H1 (cell line): ENCODE measurements at regions not wholly inside any gene's neighbourhood (a gene's known extent, or its start where the extent isn't known, plus 50 kb on each side); places are given as distances from the start of the nearest gene placed in this dataset.

ENCODE experiments used
- CTCF ChIA-PET: fragments of 300-600 bp; sonication (Branson Sonifier 250); formaldehyde crosslinking; loops from one replicate; lab custom pipeline; 2021; ENCODE audit not compliant: partially characterized antibody; lab: Charles Lee
- POLR2A ChIA-PET: fragments of 300-600 bp; sonication (Branson Sonifier 250); formaldehyde crosslinking; loops from one replicate; lab custom pipeline; 2021; ENCODE audit warnings: inconsistent platforms; ENCODE audit not compliant: partially characterized antibody; lab: Charles Lee
- DNase-seq, 2 experiments: peaks; one replicate each; pipeline versions ENCODE4 v3.0.0 to v3.0.0-alpha.2; 2010 to 2022; ENCODE audit warnings: low spot score in 2 of 2, low read depth in 1 of 2, mixed read lengths in 1 of 2
- FAIRE-seq: peaks from 2 replicates; lab custom pipeline; 2011; peaks lifted over from hg19 to GRCh38; lab: Jason Lieb, UNC
- H2AFZ ChIP-seq: 2 replicates; pipeline ENCODE4 v1.8.1; 2012; ENCODE audit warnings: low read length, inconsistent platforms
- H2AK5ac ChIP-seq: 2 replicates; pipeline ENCODE4 v1.6.1; 2013; ENCODE audit warnings: low read depth, low read length
- H2BK120ac ChIP-seq: replicated peaks from 2 replicates; pipeline ENCODE3; 2013; ENCODE audit warnings: low read depth, low read length, inconsistent platforms
- H2BK12ac ChIP-seq: 2 replicates; pipeline ENCODE4 v1.6.1; 2013; ENCODE audit warnings: low read depth, low read length
- H2BK15ac ChIP-seq: 2 replicates; pipeline ENCODE4 v1.6.1; 2013; ENCODE audit warnings: low read length
- H2BK20ac ChIP-seq: 2 replicates; pipeline ENCODE4 v1.6.1; 2013; ENCODE audit warnings: low read length
- H2BK5ac ChIP-seq: 2 replicates; pipeline ENCODE4 v1.6.1; 2013; ENCODE audit warnings: low read depth, low read length
- H3K14ac ChIP-seq: 2 replicates; pipeline ENCODE4 v1.6.1; 2013; ENCODE audit warnings: inconsistent platforms; ENCODE audit not compliant: insufficient read length
- H3K18ac ChIP-seq: 2 replicates; pipeline ENCODE4 v1.6.1; 2013; ENCODE audit warnings: low read length; ENCODE audit errors: extremely low read depth
- H3K23ac ChIP-seq: 2 replicates; pipeline ENCODE4 v1.6.1; 2013; ENCODE audit warnings: inconsistent platforms; ENCODE audit not compliant: insufficient read length
- H3K23me2 ChIP-seq: 2 replicates; pipeline ENCODE4 v1.6.1; 2013; ENCODE audit warnings: low read depth, low read length
- H3K27ac ChIP-seq: 2 replicates; pipeline ENCODE4 v1.6.1; 2011; ENCODE audit warnings: low read depth, low read length, inconsistent platforms
- H3K27me3 ChIP-seq, 4 experiments: replicated peaks in 1 of 4; 1 replicate in 1 of 4; 2 replicates in 3 of 4; pipeline versions ENCODE4 v1.6.1 to v1.8.1; 2011 to 2013; ENCODE audit warnings: low read length in 3 of 4, mild to moderate bottlenecking in 3 of 4, inconsistent platforms in 2 of 4, mixed read lengths in 2 of 4, moderate library complexity in 1 of 4; ENCODE audit not compliant: control insufficient read depth in 3 of 4, insufficient read depth in 3 of 4; ENCODE audit errors: extremely low read depth in 1 of 4
- H3K36me3 ChIP-seq, 4 experiments: 2 replicates each; pipeline versions ENCODE4 v1.6.1 to v1.8.1; 2011 to 2013; ENCODE audit warnings: mild to moderate bottlenecking in 4 of 4, low read length in 3 of 4, moderate library complexity in 2 of 4, control low read depth in 1 of 4, inconsistent platforms in 1 of 4; ENCODE audit not compliant: insufficient read depth in 4 of 4, control insufficient read depth in 2 of 4
- H3K4ac ChIP-seq: replicated peaks from 2 replicates; pipeline ENCODE3; 2013; ENCODE audit warnings: low read length, low read depth, mixed read lengths, inconsistent platforms; ENCODE audit not compliant: insufficient read length
- H3K4me1 ChIP-seq, 4 experiments: replicated peaks in 1 of 4; 1 replicate in 1 of 4; 2 replicates in 3 of 4; pipeline versions ENCODE4 v1.6.1 to v1.8.1; 2011 to 2013; ENCODE audit warnings: low read length in 3 of 4, inconsistent platforms in 2 of 4, mixed read lengths in 1 of 4; ENCODE audit not compliant: insufficient read depth in 4 of 4, control insufficient read depth in 3 of 4
- H3K4me2 ChIP-seq, 2 experiments: 2 replicates each; pipeline versions ENCODE4 v1.6.1 to v1.8.1; 2011 to 2013; ENCODE audit warnings: low read depth in 2 of 2, low read length in 2 of 2, control low read depth in 1 of 2, inconsistent platforms in 1 of 2, mild to moderate bottlenecking in 1 of 2; ENCODE audit not compliant: insufficient read depth in 1 of 2
- H3K4me3 ChIP-seq, 4 experiments: fragments of 200-600, 300-600 bp in 1 of 4; sonication (generic), shearing (Covaris generic), sonication (Bioruptor Twin) in 1 of 4; 2 replicates each; pipeline versions ENCODE4 v1.5.1 to v1.8.1; 2011 to 2016; ENCODE audit warnings: low read length in 4 of 4, low read depth in 3 of 4, control low read depth in 2 of 4, inconsistent platforms in 2 of 4, mild to moderate bottlenecking in 2 of 4, mixed read lengths in 1 of 4, moderate library complexity in 1 of 4; ENCODE audit not compliant: insufficient read depth in 2 of 4; ENCODE audit errors: extremely low read depth in 1 of 4
- H3K56ac ChIP-seq: replicated peaks from 2 replicates; pipeline ENCODE3; 2013; ENCODE audit warnings: low read depth, mild to moderate bottlenecking, mixed read lengths, low read length, inconsistent platforms; ENCODE audit not compliant: insufficient read length
- H3K79me1 ChIP-seq: 2 replicates; pipeline ENCODE4 v1.6.1; 2013; ENCODE audit warnings: low read depth, low read length, control low read depth
- H3K79me2 ChIP-seq, 2 experiments: 2 replicates each; pipeline versions ENCODE4 v1.6.1 to v1.8.1; 2012 to 2013; ENCODE audit warnings: low read length in 2 of 2, mild to moderate bottlenecking in 2 of 2, inconsistent platforms in 1 of 2; ENCODE audit not compliant: insufficient read depth in 2 of 2, control insufficient read depth in 1 of 2
- H3K9ac ChIP-seq, 4 experiments: replicated peaks in 1 of 4; 1 replicate in 1 of 4; 2 replicates in 3 of 4; pipeline versions ENCODE4 v1.6.1 to v1.8.1; 2011 to 2013; ENCODE audit warnings: low read depth in 3 of 4, low read length in 3 of 4, control low read depth in 2 of 4, mild to moderate bottlenecking in 2 of 4, moderate library complexity in 2 of 4, inconsistent platforms in 1 of 4; ENCODE audit errors: extremely low read depth in 1 of 4
- H3K9me3 ChIP-seq, 2 experiments: 2 replicates each; pipeline versions ENCODE4 v1.6.1 to v1.8.1; 2012 to 2013; ENCODE audit warnings: mild to moderate bottlenecking in 2 of 2, moderate library complexity in 2 of 2, control low read depth in 1 of 2, inconsistent platforms in 1 of 2, low read depth in 1 of 2, low read length in 1 of 2, mixed read lengths in 1 of 2; ENCODE audit not compliant: insufficient read depth in 2 of 2
- H4K20me1 ChIP-seq, 2 experiments: replicated peaks in 1 of 2; 2 replicates each; pipeline versions ENCODE3 to v1.8.1; 2011 to 2013; ENCODE audit warnings: inconsistent platforms in 2 of 2, low read length in 2 of 2, mild to moderate bottlenecking in 1 of 2; ENCODE audit not compliant: insufficient read depth in 2 of 2, control insufficient read depth in 1 of 2
- H4K5ac ChIP-seq: 2 replicates; pipeline ENCODE4 v1.6.1; 2013; ENCODE audit warnings: low read length, low read depth, mixed read lengths, inconsistent platforms; ENCODE audit not compliant: insufficient read length
- H4K8ac ChIP-seq: 2 replicates; pipeline ENCODE4 v1.8.0; 2013; ENCODE audit warnings: mild to moderate bottlenecking, moderate library complexity, low read length, inconsistent platforms; ENCODE audit not compliant: insufficient read depth; ENCODE audit errors: extremely low read depth
- H4K91ac ChIP-seq: replicated peaks from 2 replicates; pipeline ENCODE3; 2013; ENCODE audit warnings: low read length, mixed read lengths, inconsistent platforms; ENCODE audit not compliant: insufficient read length
- ASH2L ChIP-seq: fragments of 200-600, 300-600 bp; sonication (generic); IDR thresholded peaks from one replicate; pipeline ENCODE4 v1.7.1; 2017; ENCODE audit warnings: low read length
- CBX5 ChIP-seq: fragments of 300-800, 300-1000 bp; sonication (generic); IDR thresholded peaks from 2 replicates; pipeline ENCODE4 v1.7.1; 2016; ENCODE audit warnings: antibody characterized with exemption, low read length, low read depth
- E2F6 ChIP-seq: IDR thresholded peaks from 2 replicates; pipeline ENCODE4 v1.6.1; 2012; ENCODE audit warnings: inconsistent platforms
- HDAC6 ChIP-seq: IDR thresholded peaks from one replicate; pipeline ENCODE4 v1.7.1; 2012; ENCODE audit warnings: low read depth, mild to moderate bottlenecking, inconsistent platforms, low read length, moderate library complexity
- JUN ChIP-seq: IDR thresholded peaks from 2 replicates; pipeline ENCODE4 v1.6.1; 2011; ENCODE audit warnings: low read depth, mild to moderate bottlenecking, improper control_type of control experiment, low read length
- JUND ChIP-seq: IDR thresholded peaks from 2 replicates; pipeline ENCODE4 v1.6.1; 2011; ENCODE audit warnings: mild to moderate bottlenecking, improper control_type of control experiment, low read length
- MAFK ChIP-seq: IDR thresholded peaks from 2 replicates; pipeline ENCODE4 v1.6.1; 2012; ENCODE audit warnings: low read depth, mild to moderate bottlenecking, improper control_type of control experiment, low read length
- NANOG ChIP-seq: IDR thresholded peaks from 2 replicates; pipeline ENCODE4 v1.6.1; 2011; ENCODE audit warnings: low read length, low read depth, mild to moderate bottlenecking, inconsistent platforms; ENCODE audit not compliant: insufficient read depth, poor library complexity, severe bottlenecking
- SP4 ChIP-seq: IDR thresholded peaks from 2 replicates; pipeline ENCODE4 v1.6.1; 2012; ENCODE audit warnings: low read length, inconsistent platforms
- TAF1 ChIP-seq: IDR thresholded peaks from 2 replicates; pipeline ENCODE4 v1.6.1; 2011; ENCODE audit warnings: mild to moderate bottlenecking, low read depth, low read length
- TBP ChIP-seq: IDR thresholded peaks from 2 replicates; pipeline ENCODE4 v1.6.1; 2011; ENCODE audit warnings: low read depth, low read length, improper control_type of control experiment
- YY1 ChIP-seq: IDR thresholded peaks from 2 replicates; pipeline ENCODE4 v1.6.1; 2011; ENCODE audit warnings: low read depth, mild to moderate bottlenecking, low read length
- WGBS, 2 experiments: shearing (Covaris generic) in 1 of 2; methylation state at CpG; one replicate each; pipeline versions ENCODE4 v1.1.6 to v1.1.7; 2013 to 2015; ENCODE audit warnings: low lambda C conversion rate in 2 of 2, mixed read lengths in 2 of 2, inconsistent platforms in 1 of 2, low coverage in 1 of 2, missing lambda C conversion rate in 1 of 2; ENCODE audit not compliant: insufficient replicate concordance in 2 of 2, insufficient coverage in 1 of 2, insufficient read length in 1 of 2; ENCODE audit errors: extremely low coverage in 1 of 2, missing lambda C conversion rate in 1 of 2; 5-methylcytosine and 5-hydroxymethylcytosine counted together
- TF ChIP-seq, protein P1 (sequence below): IDR thresholded peaks from 2 replicates; pipeline ENCODE4 v1.6.1; 2011; ENCODE audit warnings: low read length, improper control_type of control experiment

DNA sequence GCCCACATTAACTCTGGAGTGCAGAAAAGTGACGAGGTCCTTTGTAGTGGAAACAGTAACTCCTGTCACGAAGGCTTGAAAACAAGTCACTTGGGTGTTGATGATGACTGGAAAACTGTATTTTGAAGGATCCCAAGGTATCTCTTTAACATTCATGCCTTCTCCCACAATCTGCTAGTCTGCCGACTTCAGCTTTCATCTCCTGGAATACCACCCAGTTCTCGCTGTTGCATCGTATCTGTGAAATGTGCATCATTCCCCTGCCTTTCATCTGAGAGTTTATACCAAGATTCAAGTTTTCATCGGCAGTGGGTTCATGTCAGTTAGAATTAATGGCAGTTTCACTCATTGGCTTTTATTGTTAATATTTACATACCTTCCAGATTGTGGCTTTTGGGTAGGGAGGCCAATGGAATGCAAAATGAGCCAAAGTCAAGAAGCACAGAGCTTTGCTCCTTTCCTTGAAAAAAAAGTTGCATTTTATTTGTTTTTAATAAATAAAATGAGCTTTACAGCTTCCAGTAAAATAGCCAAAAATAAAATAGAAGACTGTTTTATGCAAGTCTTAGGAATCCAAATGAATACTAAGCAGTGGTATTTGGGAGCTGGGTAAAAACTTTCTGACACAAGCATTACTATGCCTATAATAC lies 575.2 kb upstream of the WWC1 start:
- FAIRE-seq = no peak
- no peaks in the 10 kb centered on the region for H4K20me1 ChIP-seq
- no peak for TF ChIP-seq SP4
- TF ChIP-seq JUND = no peak
- TF ChIP-seq, protein P1, sequence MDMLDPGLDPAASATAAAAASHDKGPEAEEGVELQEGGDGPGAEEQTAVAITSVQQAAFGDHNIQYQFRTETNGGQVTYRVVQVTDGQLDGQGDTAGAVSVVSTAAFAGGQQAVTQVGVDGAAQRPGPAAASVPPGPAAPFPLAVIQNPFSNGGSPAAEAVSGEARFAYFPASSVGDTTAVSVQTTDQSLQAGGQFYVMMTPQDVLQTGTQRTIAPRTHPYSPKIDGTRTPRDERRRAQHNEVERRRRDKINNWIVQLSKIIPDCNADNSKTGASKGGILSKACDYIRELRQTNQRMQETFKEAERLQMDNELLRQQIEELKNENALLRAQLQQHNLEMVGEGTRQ = no peak
- no peak for TF ChIP-seq TBP
- TF ChIP-seq HDAC6 = no peak
- TF ChIP-seq ASH2L = no peak
- no peak for TF ChIP-seq E2F6
- no peak for TF ChIP-seq MAFK
- TF ChIP-seq CBX5 = no peak
- no peak for TF ChIP-seq NANOG
- TF ChIP-seq YY1 = no peak
- no peak for TF ChIP-seq TAF1
- no peak for TF ChIP-seq JUN

More for the DNA sequence above, 575.2 kb upstream of the WWC1 start:
- H3K4me2 ChIP-seq = no peak overlapping the region
- H3K14ac ChIP-seq = no peak overlapping the region
- H2BK15ac ChIP-seq = no peak overlapping the region
- H3K36me3 ChIP-seq = no peaks in the 10 kb centered on the region
- no peaks in the 10 kb centered on the region for H3K23me2 ChIP-seq
- 88% methylated on average over 6 of the region's 6 CpGs; no CpG with 5 or more reads in 1 of the 2 experiments for WGBS, 2 experiments
- no peak for DNase-seq
- ChIA-PET POLR2A (interaction anchor here (0.7 kb wide), 1 partner anchor 129 kb away, joined by 3 read pairs; no protein-coding TSS in a partner anchor), CTCF (interaction anchor here (1.0 to 1.7 kb wide), 2 partner anchors 176 to 331 kb away, joined by 3 to 5 read pairs; no protein-coding TSS in a partner anchor)
- peak overlapping the region in 1 of 4 experiments; percentile 8; a peak in 1 of 7 replicates for H3K9ac ChIP-seq
- no peaks in the 10 kb centered on the region for H3K79me2 ChIP-seq
- no peaks in the 10 kb centered on the region for H3K27me3 ChIP-seq
- no peak overlapping the region for H2BK12ac ChIP-seq
- H4K8ac ChIP-seq = no peak overlapping the region
- H2BK20ac ChIP-seq = no peak overlapping the region
- no peaks in the 10 kb centered on the region for H3K4me1 ChIP-seq
- no peak overlapping the region for H3K27ac ChIP-seq
- no peak overlapping the region for H2BK5ac ChIP-seq
- H4K5ac ChIP-seq = no peak overlapping the region
- H3K79me1 ChIP-seq = no peaks in the 10 kb centered on the region; the same call in 1 of the 2 replicates
- H3K23ac ChIP-seq = no peak overlapping the region
- no peak overlapping the region for H3K18ac ChIP-seq
- H3K56ac ChIP-seq = no peak overlapping the region
- no peak overlapping the region for H3K4ac ChIP-seq
- H3K9me3 ChIP-seq = no peaks in the 10 kb centered on the region
- no peak overlapping the region for H2BK120ac ChIP-seq
- no peak overlapping the region for H4K91ac ChIP-seq
- H2AK5ac ChIP-seq = no peak overlapping the region
- H2AFZ ChIP-seq = no peak overlapping the region
- H3K4me3 ChIP-seq = no peak overlapping the region
